Neuronal stem cell (in vitro differentiated cells): ENCODE measurements at regions not wholly inside any gene's neighbourhood (a gene's known extent, or its start where the extent isn't known, plus 50 kb on each side); places are given as distances from the start of the nearest gene placed in this dataset.

Experiments
- DNase-seq: peaks from one replicate; pipeline ENCODE4 v3.0.0-alpha.2; 2013; ENCODE audit warnings: low spot score
- H2AFZ ChIP-seq: one replicate; pipeline ENCODE4 v1.6.1; 2013; ENCODE audit warnings: mild to moderate bottlenecking, low read length, inconsistent platforms
- H2AK5ac ChIP-seq: 2 replicates; pipeline ENCODE4 v1.6.1; 2013; ENCODE audit warnings: low read depth, mild to moderate bottlenecking, inconsistent platforms, low read length, moderate library complexity, mixed read lengths
- H2BK120ac ChIP-seq: 2 replicates; pipeline ENCODE4 v1.6.1; 2013; ENCODE audit warnings: low read depth, mild to moderate bottlenecking, inconsistent platforms, low read length, moderate library complexity, mixed read lengths
- H2BK12ac ChIP-seq: one replicate; pipeline ENCODE4 v1.6.1; 2013; ENCODE audit warnings: low read length, inconsistent platforms
- H2BK15ac ChIP-seq: 2 replicates; pipeline ENCODE4 v1.6.1; 2013; ENCODE audit warnings: mild to moderate bottlenecking, low read length, inconsistent platforms, mixed read lengths
- H2BK5ac ChIP-seq: one replicate; pipeline ENCODE4 v1.6.1; 2013; ENCODE audit warnings: inconsistent platforms, mild to moderate bottlenecking, low read length, moderate library complexity
- H3K14ac ChIP-seq: one replicate; pipeline ENCODE4 v1.6.1; 2013; ENCODE audit warnings: low read length, inconsistent platforms
- H3K18ac ChIP-seq: 2 replicates; pipeline ENCODE4 v1.6.1; 2013; ENCODE audit warnings: low read length, inconsistent platforms
- H3K23ac ChIP-seq: 2 replicates; pipeline ENCODE4 v1.6.1; 2013; ENCODE audit warnings: low read depth, mild to moderate bottlenecking, mixed read lengths, low read length, inconsistent platforms; ENCODE audit not compliant: poor library complexity
- H3K27ac ChIP-seq: replicated peaks from 3 replicates; pipeline ENCODE4 v1.5.1; 2013; ENCODE audit warnings: low read length, inconsistent platforms
- H3K27me3 ChIP-seq, 3 experiments: 2 replicates each; pipeline ENCODE4 v1.6.1; 2013; ENCODE audit warnings: low read length in 3 of 3, mild to moderate bottlenecking in 2 of 3, inconsistent platforms in 1 of 3, low read depth in 1 of 3, mixed read lengths in 1 of 3, moderate library complexity in 1 of 3; ENCODE audit not compliant: control insufficient read depth in 3 of 3, insufficient read depth in 3 of 3
- H3K36me3 ChIP-seq, 2 donors: replicated peaks in 1 of 2; 2 replicates each; pipeline ENCODE4 v1.6.1; 2013; ENCODE audit warnings: low read length in 2 of 2; ENCODE audit not compliant: control insufficient read depth in 2 of 2, insufficient read depth in 2 of 2
- H3K4ac ChIP-seq: 2 replicates; pipeline ENCODE4 v1.6.1; 2013; ENCODE audit warnings: inconsistent platforms, mild to moderate bottlenecking, low read length, moderate library complexity
- H3K4me1 ChIP-seq, 2 donors: 1 replicate in 1 of 2; 2 replicates in 1 of 2; pipeline ENCODE4 v1.6.1; 2013; ENCODE audit warnings: low read length in 2 of 2, low read depth in 1 of 2; ENCODE audit not compliant: control insufficient read depth in 2 of 2, insufficient read depth in 1 of 2
- H3K4me2 ChIP-seq: one replicate; pipeline ENCODE4 v1.6.1; 2013; ENCODE audit warnings: mild to moderate bottlenecking, low read length, inconsistent platforms; ENCODE audit not compliant: insufficient read depth, poor library complexity, severe bottlenecking
- H3K4me3 ChIP-seq, 2 donors: 2 replicates each; pipeline ENCODE4 v1.5.1; 2013; ENCODE audit warnings: low read length in 2 of 2, mild to moderate bottlenecking in 2 of 2, inconsistent platforms in 1 of 2, moderate library complexity in 1 of 2
- H3K79me1 ChIP-seq: one replicate; pipeline ENCODE4 v1.6.1; 2013; ENCODE audit warnings: low read depth, mild to moderate bottlenecking, inconsistent platforms, low read length, moderate library complexity
- H3K9ac ChIP-seq: one replicate; pipeline ENCODE4 v1.6.1; 2013; ENCODE audit warnings: mild to moderate bottlenecking, low read depth, low read length, inconsistent platforms; ENCODE audit not compliant: poor library complexity
- H3K9me3 ChIP-seq, 2 donors: replicated peaks in 1 of 2; 2 replicates each; pipeline versions ENCODE3 to v1.6.1; 2013; ENCODE audit warnings: low read length in 2 of 2, mild to moderate bottlenecking in 2 of 2, inconsistent platforms in 1 of 2, low read depth in 1 of 2, mixed read lengths in 1 of 2, moderate library complexity in 1 of 2; ENCODE audit not compliant: control insufficient read depth in 2 of 2, insufficient read depth in 1 of 2
- H4K8ac ChIP-seq: one replicate; pipeline ENCODE4 v1.6.1; 2013; ENCODE audit warnings: low read depth, mild to moderate bottlenecking, inconsistent platforms, low read length, moderate library complexity
- H4K91ac ChIP-seq: one replicate; pipeline ENCODE4 v1.6.1; 2013; ENCODE audit warnings: low read length, low read depth, mild to moderate bottlenecking, inconsistent platforms; ENCODE audit not compliant: poor library complexity
- WGBS, 2 donors: extraction: QIAGEN DNeasy Blood & Tissue Kit; methylation state at CpG; one replicate each; pipeline ENCODE4 v1.1.7; 2013; ENCODE audit warnings: missing lambda C conversion rate in 2 of 2, mixed read lengths in 1 of 2; ENCODE audit not compliant: insufficient read length in 2 of 2, insufficient replicate concordance in 1 of 2; ENCODE audit errors: extremely low coverage in 2 of 2; 5-methylcytosine and 5-hydroxymethylcytosine counted together

- no peak overlapping the region for H2BK12ac ChIP-seq
- no peaks in the 10 kb centered on the region for H3K36me3 ChIP-seq
- H3K4ac ChIP-seq, result no peak overlapping the region
- no peaks in the 10 kb centered on the region for H3K27me3 ChIP-seq
- no peaks in the 10 kb centered on the region for H3K9me3 ChIP-seq
- H2BK120ac ChIP-seq, result no peak overlapping the region
- peak overlapping the region; percentile 26 for H2AK5ac ChIP-seq
- H3K18ac ChIP-seq, result peak overlapping the region; percentile 36
- no peak overlapping the region for H2AFZ ChIP-seq
- DNase-seq, result no peak
- H3K4me3 ChIP-seq, result peak overlapping the region in 1 of 2 donors; percentile 19
- H4K8ac ChIP-seq, result no peak overlapping the region
- peaks cover 0 to 9% of the 10 kb centered on the region in 2 donors for H3K4me1 ChIP-seq
- no CpG with 5 or more reads among the region's 3 CpGs for WGBS, 2 donors
- H3K4me2 ChIP-seq, result no peak overlapping the region
- no peak overlapping the region for H3K23ac ChIP-seq
- no peaks in the 10 kb centered on the region for H3K79me1 ChIP-seq
- H4K91ac ChIP-seq, result no peak overlapping the region
- no peak overlapping the region for H2BK5ac ChIP-seq
- H3K27ac ChIP-seq, result no peak overlapping the region
- no peak overlapping the region for H3K9ac ChIP-seq
- H3K14ac ChIP-seq, result no peak overlapping the region
- no peak overlapping the region for H2BK15ac ChIP-seq
These were observed 137.1 kb downstream of the CSNK2A3 start for GRCh38 chr11:11215944-11216343.

- H4K91ac ChIP-seq, result no peak overlapping the region
- no peak overlapping the region for H3K14ac ChIP-seq
- H2AFZ ChIP-seq, result no peak overlapping the region
- H2BK5ac ChIP-seq, result no peak overlapping the region
- H3K4me2 ChIP-seq, result no peak overlapping the region
- H3K27ac ChIP-seq, result no peak overlapping the region
- H3K79me1 ChIP-seq, result no peaks in the 10 kb centered on the region
- H2BK15ac ChIP-seq, result no peak overlapping the region
- H3K18ac ChIP-seq, result no peak overlapping the region
- H3K4ac ChIP-seq, result no peak overlapping the region
- H2AK5ac ChIP-seq, result no peak overlapping the region
- no peaks in the 10 kb centered on the region for H3K36me3 ChIP-seq
- no peaks in the 10 kb centered on the region for H3K9me3 ChIP-seq
- H3K4me3 ChIP-seq, result peak overlapping the region in 1 of 2 donors; percentile 19
- H3K4me1 ChIP-seq, result peaks cover 0 to 9% of the 10 kb centered on the region in 2 donors
- H3K9ac ChIP-seq, result no peak overlapping the region
- DNase-seq, result no peak
- H2BK12ac ChIP-seq, result no peak overlapping the region
- no CpG with 5 or more reads among the region's 5 CpGs for WGBS, 2 donors
- no peaks in the 10 kb centered on the region for H3K27me3 ChIP-seq
- H2BK120ac ChIP-seq, result no peak overlapping the region
- no peak overlapping the region for H3K23ac ChIP-seq
- no peak overlapping the region for H4K8ac ChIP-seq
These were observed 137.8 kb downstream of the CSNK2A3 start for GRCh38 chr11:11215058-11215815.

- no CpG with 5 or more reads among the region's 4 CpGs for WGBS, 2 donors
These were observed 139.9 kb downstream of the CSNK2A3 start for GRCh38 chr11:11213117-11213516.

GRCh38 chr11:11211888-11212287, 141.2 kb downstream of the CSNK2A3 start:
- no peak overlapping the region for H2BK120ac ChIP-seq
- H2AK5ac ChIP-seq, result no peak overlapping the region
- no peak overlapping the region for H2AFZ ChIP-seq
- no peaks in the 10 kb centered on the region for H3K36me3 ChIP-seq
- H3K27me3 ChIP-seq, result no peaks in the 10 kb centered on the region
- no peak overlapping the region for H3K9ac ChIP-seq
- no peak overlapping the region for H2BK15ac ChIP-seq
- H2BK5ac ChIP-seq, result no peak overlapping the region
- no peak overlapping the region for H3K4me3 ChIP-seq
- peaks cover 0 to 3% of the 10 kb centered on the region in 2 donors for H3K9me3 ChIP-seq
- no peak overlapping the region for H3K18ac ChIP-seq
- H3K23ac ChIP-seq, result no peak overlapping the region
- H3K79me1 ChIP-seq, result no peaks in the 10 kb centered on the region
- H4K8ac ChIP-seq, result no peak overlapping the region
- H3K4me1 ChIP-seq, result peaks cover 0 to 8% of the 10 kb centered on the region in 2 donors
- no peak overlapping the region for H3K4ac ChIP-seq
- H3K14ac ChIP-seq, result no peak overlapping the region
- H4K91ac ChIP-seq, result no peak overlapping the region
- no peak overlapping the region for H3K27ac ChIP-seq
- no peak overlapping the region for H2BK12ac ChIP-seq
- no peak for DNase-seq
- H3K4me2 ChIP-seq, result no peak overlapping the region

More at GRCh38 chr11:11213117-11213516, 139.9 kb downstream of the CSNK2A3 start:
- no peak overlapping the region for H3K14ac ChIP-seq
- H3K9ac ChIP-seq, result no peak overlapping the region
- no peaks in the 10 kb centered on the region for H3K27me3 ChIP-seq
- no peak overlapping the region for H3K4me2 ChIP-seq
- H3K4me1 ChIP-seq, result peaks cover 0 to 8% of the 10 kb centered on the region in 2 donors
- no peak overlapping the region for H2AK5ac ChIP-seq
- no peak overlapping the region for H4K91ac ChIP-seq
- H3K9me3 ChIP-seq, result peaks cover 0 to 3% of the 10 kb centered on the region in 2 donors
- no peaks in the 10 kb centered on the region for H3K36me3 ChIP-seq
- H2BK15ac ChIP-seq, result no peak overlapping the region
- no peak overlapping the region for H3K27ac ChIP-seq
- no peak overlapping the region for H2BK120ac ChIP-seq
- DNase-seq, result no peak
- no peak overlapping the region for H2AFZ ChIP-seq
- H3K18ac ChIP-seq, result no peak overlapping the region
- peak overlapping the region in 1 of 2 donors; percentile 49 for H3K4me3 ChIP-seq
- no peak overlapping the region for H3K4ac ChIP-seq
- H2BK5ac ChIP-seq, result no peak overlapping the region
- no peaks in the 10 kb centered on the region for H3K79me1 ChIP-seq
- no peak overlapping the region for H3K23ac ChIP-seq
- H2BK12ac ChIP-seq, result no peak overlapping the region
- H4K8ac ChIP-seq, result no peak overlapping the region
